Liver (tissue), 8 donors: ENCODE measurements at regions not wholly inside any gene's neighbourhood (a gene's known extent, or its start where the extent isn't known, plus 50 kb on each side); places are given as distances from the start of the nearest gene placed in this dataset.

ENCODE experiments used
- DNase-seq: peaks from one replicate; pipeline ENCODE4 v3.0.0-alpha.2; 2017; ENCODE audit warnings: low spot score
- H3K27ac ChIP-seq, 2 donors: one replicate each; pipeline ENCODE4 v1.7.0; 2013; ENCODE audit warnings: inconsistent platforms in 2 of 2, low read length in 2 of 2, control low read depth in 1 of 2, low read depth in 1 of 2, mild to moderate bottlenecking in 1 of 2
- H3K27me3 ChIP-seq, 4 donors: one replicate each; pipeline versions ENCODE4 v1.6.1 to v1.7.0; 2013; ENCODE audit warnings: low read length in 3 of 4, inconsistent platforms in 1 of 4, mild to moderate bottlenecking in 1 of 4, moderate library complexity in 1 of 4; ENCODE audit not compliant: control insufficient read depth in 4 of 4, insufficient read depth in 4 of 4
- H3K36me3 ChIP-seq, 4 donors: one replicate each; pipeline versions ENCODE4 v1.6.1 to v1.7.0; 2013; ENCODE audit warnings: low read length in 3 of 4, mild to moderate bottlenecking in 3 of 4, low read depth in 1 of 4, moderate library complexity in 1 of 4; ENCODE audit not compliant: control insufficient read depth in 4 of 4, insufficient read depth in 3 of 4
- H3K4me1 ChIP-seq, 4 donors: one replicate each; pipeline versions ENCODE4 v1.6.1 to v1.7.0; 2013; ENCODE audit warnings: low read length in 3 of 4, mild to moderate bottlenecking in 3 of 4, moderate library complexity in 1 of 4; ENCODE audit not compliant: control insufficient read depth in 4 of 4, insufficient read depth in 4 of 4
- H3K4me3 ChIP-seq, 3 donors: one replicate each; pipeline versions ENCODE4 v1.6.1 to v1.7.0; 2013; ENCODE audit warnings: low read length in 3 of 3, control low read depth in 1 of 3, low read depth in 1 of 3, mild to moderate bottlenecking in 1 of 3
- H3K9ac ChIP-seq, 2 donors: one replicate each; pipeline ENCODE4 v1.7.0; 2013; ENCODE audit warnings: low read length in 2 of 2, mild to moderate bottlenecking in 2 of 2, moderate library complexity in 2 of 2, control low read depth in 1 of 2, low read depth in 1 of 2
- H3K9me3 ChIP-seq, 4 donors: one replicate each; pipeline versions ENCODE4 v1.6.1 to v1.7.0; 2013; ENCODE audit warnings: low read length in 3 of 4; ENCODE audit not compliant: control insufficient read depth in 4 of 4
- ATF3 ChIP-seq: IDR thresholded peaks from 2 replicates; pipeline ENCODE4 v1.6.1; 2016; ENCODE audit warnings: antibody characterized with exemption
- CTCF ChIP-seq: fragments of 150-350 bp; IDR thresholded peaks from 2 replicates; pipeline ENCODE4 v1.5.1; 2017; ENCODE audit warnings: improper control_type of control experiment, low read depth, low read length; ENCODE audit not compliant: missing input control
- EGR1 ChIP-seq, 2 donors: IDR thresholded peaks; 2 replicates each; pipeline ENCODE4 v1.6.1; 2016 to 2018; ENCODE audit warnings: antibody characterized with exemption in 2 of 2, low read depth in 2 of 2
- FOXA1 ChIP-seq: IDR thresholded peaks from 2 replicates; pipeline ENCODE4 v1.6.1; 2016; ENCODE audit warnings: antibody characterized with exemption
- FOXA2 ChIP-seq: IDR thresholded peaks from 2 replicates; pipeline ENCODE4 v1.6.1; 2016; ENCODE audit warnings: antibody characterized with exemption
- GABPA ChIP-seq, 2 donors: IDR thresholded peaks in 1 of 2; conservative IDR thresholded peaks in 1 of 2; 2 replicates each; pipeline ENCODE4 v1.6.1; 2016; ENCODE audit warnings: antibody characterized with exemption in 2 of 2, mild to moderate bottlenecking in 1 of 2, moderate library complexity in 1 of 2
- HNF4A ChIP-seq, 2 donors: conservative IDR thresholded peaks; 2 replicates each; pipeline ENCODE4 v1.6.1; 2016; ENCODE audit warnings: antibody characterized with exemption in 2 of 2, mild to moderate bottlenecking in 2 of 2
- JUND ChIP-seq, 2 donors: IDR thresholded peaks; 2 replicates each; pipeline ENCODE4 v1.6.1; 2016; ENCODE audit warnings: antibody characterized with exemption in 2 of 2
- NR2F2 ChIP-seq: IDR thresholded peaks from 2 replicates; pipeline ENCODE4 v1.6.1; 2016; ENCODE audit warnings: antibody characterized with exemption
- RAD21 ChIP-seq, 2 donors: IDR thresholded peaks; 2 replicates each; pipeline ENCODE4 v1.6.1; 2016; ENCODE audit warnings: antibody characterized with exemption in 2 of 2, mild to moderate bottlenecking in 2 of 2
- RXRA ChIP-seq, 2 donors: IDR thresholded peaks; 2 replicates each; pipeline ENCODE4 v1.6.1; 2017 to 2018; ENCODE audit warnings: antibody characterized with exemption in 2 of 2, mild to moderate bottlenecking in 1 of 2
- SP1 ChIP-seq: IDR thresholded peaks from 2 replicates; pipeline ENCODE4 v1.6.1; 2018; ENCODE audit warnings: antibody characterized with exemption, mild to moderate bottlenecking
- TAF1 ChIP-seq: conservative IDR thresholded peaks from 2 replicates; pipeline ENCODE4 v1.6.1; 2016; ENCODE audit warnings: antibody characterized with exemption, mild to moderate bottlenecking
- YY1 ChIP-seq: IDR thresholded peaks from 2 replicates; pipeline ENCODE4 v1.6.1; 2016; ENCODE audit warnings: antibody characterized with exemption, mild to moderate bottlenecking
- ZBTB33 ChIP-seq: IDR thresholded peaks from 2 replicates; pipeline ENCODE4 v1.6.1; 2016; ENCODE audit warnings: antibody characterized with exemption
- WGBS: extraction: QIAGEN DNeasy Blood & Tissue Kit; methylation state at CpG from one replicate; pipeline ENCODE4 v1.1.7; 2013; 5-methylcytosine and 5-hydroxymethylcytosine counted together
- donor health status: healthy.
- donor health status: healthy.
- donor health status: healthy.
- donor health status: healthy.
- donor health status: healthy.

- Histone ChIP-seq H3K4me1 (no peaks in the 10 kb centered on the region), H3K36me3 (no peaks in the 10 kb centered on the region), H3K9me3 (no peaks in the 10 kb centered on the region), H3K27me3 (no peaks in the 10 kb centered on the region), H3K9ac (no peak overlapping the region), H3K27ac (no peak overlapping the region), H3K4me3 (no peak overlapping the region)
- TF ChIP-seq SP1 (no peak), FOXA2 (no peak), NR2F2 (no peak), RAD21 (IDR thresholded peaks at IDR 0.05) (no peak), CTCF (no peak), HNF4A (conservative IDR thresholded peaks at IDR 0.05) (no peak), FOXA1 (no peak), GABPA (IDR thresholded peaks at IDR 0.05 in 1 of 2, conservative IDR thresholded peaks at IDR 0.05 in 1 of 2) (no peak), RXRA (IDR thresholded peaks at IDR 0.05) (no peak)
- DNase-seq: no peak
- whole genome bisulfite sequencing: 87% methylated on average over 5 of the region's 5 CpGs
Observed at GRCh38 chr5:57034201-57034916, 82.4 kb upstream of the MIER3 start.

GRCh38 chr5:57035955-57036354, 84.0 kb upstream of the MIER3 start:
- TF ChIP-seq ATF3 (no peak), YY1 (no peak), RAD21 (IDR thresholded peaks at IDR 0.05) (no peak), ZBTB33 (no peak), EGR1 (IDR thresholded peaks at IDR 0.05; ENCODE audit: low read depth in 2 of 2) (no peak), TAF1 (no peak), JUND (IDR thresholded peaks at IDR 0.05) (no peak), SP1 (no peak), RXRA (IDR thresholded peaks at IDR 0.05) (no peak), FOXA1 (no peak), GABPA (IDR thresholded peaks at IDR 0.05 in 1 of 2, conservative IDR thresholded peaks at IDR 0.05 in 1 of 2) (no peak), FOXA2 (no peak)
- no peaks in the 10 kb centered on the region for H3K36me3 ChIP-seq
- H3K27me3 ChIP-seq: no peaks in the 10 kb centered on the region
- no peak overlapping the region for H3K27ac ChIP-seq
- H3K9me3 ChIP-seq: no peaks in the 10 kb centered on the region
- no peak for DNase-seq
- no peak overlapping the region for H3K9ac ChIP-seq
- no peaks in the 10 kb centered on the region for H3K4me1 ChIP-seq
- 88% methylated on average over 3 of the region's 3 CpGs for WGBS
- H3K4me3 ChIP-seq: no peak overlapping the region
